Esophagus squamous epithelium (tissue), 5 donors: ENCODE measurements at regions not wholly inside any gene's neighbourhood (a gene's known extent, or its start where the extent isn't known, plus 50 kb on each side); places are given as distances from the start of the nearest gene placed in this dataset.

Source experiments
- DNase-seq: peaks from one replicate; lab custom pipeline; 2025; lab: John Stamatoyannopoulos, UW
- H3K27ac ChIP-seq, 4 donors: fragments of 200-600 bp; sonication (generic); one replicate each; pipeline ENCODE4 v1.5.1; 2016 to 2019; ENCODE audit warnings: mild to moderate bottlenecking in 1 of 4
- H3K27me3 ChIP-seq, 4 donors: fragments of 200-600 bp; sonication (generic); 1 replicate in 3 of 4; 2 replicates in 1 of 4; pipeline versions ENCODE4 v1.5.1 to v1.6.0; 2017 to 2021; ENCODE audit warnings: antibody characterized with exemption in 1 of 4
- H3K36me3 ChIP-seq, 3 donors: fragments of 200-600 bp; sonication (generic); one replicate each; pipeline ENCODE4 v1.5.1; 2016 to 2019
- H3K4me1 ChIP-seq, 3 donors: fragments of 200-600 bp; sonication (generic); one replicate each; pipeline ENCODE4 v1.5.1; 2017 to 2019
- H3K4me3 ChIP-seq, 4 donors: fragments of 200-600 bp; sonication (generic); 1 replicate in 3 of 4; 2 replicates in 1 of 4; pipeline ENCODE4 v1.5.1; 2016 to 2019; ENCODE audit warnings: mild to moderate bottlenecking in 2 of 4, moderate library complexity in 1 of 4
- H3K9me3 ChIP-seq, 3 donors: fragments of 200-600 bp; sonication (generic); one replicate each; pipeline ENCODE4 v1.5.1; 2016 to 2019
- CTCF ChIP-seq, 6 experiments: fragments of 450-650 bp in 4 of 6; fragments of 200-600 bp in 2 of 6; sonication (generic) in 2 of 6; IDR thresholded peaks; one replicate each; pipeline ENCODE4 v1.5.1; 2016 to 2019; ENCODE audit warnings: antibody characterized with exemption in 6 of 6, mild to moderate bottlenecking in 4 of 6, moderate library complexity in 4 of 6
- POLR2A ChIP-seq, 4 donors: fragments of 450-650 bp; IDR thresholded peaks; one replicate each; pipeline ENCODE4 v1.6.1; 2017; ENCODE audit warnings: antibody characterized with exemption in 4 of 4, mild to moderate bottlenecking in 4 of 4, moderate library complexity in 3 of 4
- whole genome bisulfite sequencing, 2 donors: methylation state at CpG; one replicate each; pipeline ENCODE4 v1.1.5; 2018; 5-methylcytosine and 5-hydroxymethylcytosine counted together
- intact Hi-C: fragments of 100-400 bp; cut with DNase I; formaldehyde crosslinking; loops from one replicate; pipeline ENCODE4 v1.15.0; 2022
- donor health status: DM: yes; HTN: yes; CAD: no.

- H3K4me1 ChIP-seq = no peaks in the 10 kb centered on the region
- H3K27ac ChIP-seq = no peak overlapping the region
- intact Hi-C loops = no loop called here
- no peaks in the 10 kb centered on the region for H3K9me3 ChIP-seq
- no peak for DNase-seq
- no peaks in the 10 kb centered on the region for H3K36me3 ChIP-seq
- H3K4me3 ChIP-seq = no peak overlapping the region
- no peaks in the 10 kb centered on the region for H3K27me3 ChIP-seq
- no peak for TF ChIP-seq CTCF (IDR thresholded peaks at IDR 0.05)
Observed at GRCh38 chr5:28737222-28737621, 1698.8 kb upstream of the CDH9 start.

GRCh38 chr5:28734396-28734795 is 1696.0 kb upstream of the CDH9 start:
- DNase-seq = no peak
- Histone ChIP-seq H3K9me3 (no peaks in the 10 kb centered on the region), H3K4me3 (no peak overlapping the region), H3K36me3 (no peaks in the 10 kb centered on the region), H3K27me3 (no peaks in the 10 kb centered on the region), H3K4me1 (no peaks in the 10 kb centered on the region), H3K27ac (no peak overlapping the region)
- WGBS, 2 donors = 68 to 75% methylated on average over 3 of the region's 3 CpGs
- TF ChIP-seq POLR2A (IDR thresholded peaks at IDR 0.05) (no peak), CTCF (IDR thresholded peaks at IDR 0.05) (no peak)
- intact Hi-C loops = no loop called here

- H3K9me3 ChIP-seq = no peaks in the 10 kb centered on the region
- no peaks in the 10 kb centered on the region for H3K36me3 ChIP-seq
- intact Hi-C loops = no loop called here
- H3K27ac ChIP-seq = no peak overlapping the region
- DNase-seq = no peak
- H3K4me3 ChIP-seq = no peak overlapping the region
- 84 to 96% methylated on average over 1 of the region's 1 CpG for WGBS, 2 donors
- H3K4me1 ChIP-seq = no peaks in the 10 kb centered on the region
- no peaks in the 10 kb centered on the region for H3K27me3 ChIP-seq
- TF ChIP-seq CTCF (IDR thresholded peaks at IDR 0.05) = no peak
- TF ChIP-seq POLR2A (IDR thresholded peaks at IDR 0.05) = no peak
Observed at GRCh38 chr5:28729067-28729466, 1690.7 kb upstream of the CDH9 start.

GRCh38 chr5:28726815-28727214 is 1688.4 kb upstream of the CDH9 start:
- no peaks in the 10 kb centered on the region for H3K36me3 ChIP-seq
- no peak for TF ChIP-seq POLR2A (IDR thresholded peaks at IDR 0.05)
- no peak for TF ChIP-seq CTCF (IDR thresholded peaks at IDR 0.05)

GRCh38 chr5:28725001-28725400 is 1686.6 kb upstream of the CDH9 start:
- Histone ChIP-seq H3K4me3 (no peak overlapping the region), H3K4me1 (no peaks in the 10 kb centered on the region), H3K27me3 (no peaks in the 10 kb centered on the region), H3K9me3 (no peaks in the 10 kb centered on the region), H3K27ac (no peak overlapping the region), H3K36me3 (no peaks in the 10 kb centered on the region)
- TF ChIP-seq POLR2A (IDR thresholded peaks at IDR 0.05) (no peak), CTCF (IDR thresholded peaks at IDR 0.05) (no peak)
- 78 to 79% methylated on average over 3 of the region's 3 CpGs for WGBS, 2 donors
- DNase-seq = no peak
- intact Hi-C loops = no loop called here

More at GRCh38 chr5:28726815-28727214, 1688.4 kb upstream of the CDH9 start:
- Histone ChIP-seq H3K27ac (no peak overlapping the region), H3K27me3 (no peaks in the 10 kb centered on the region), H3K9me3 (no peaks in the 10 kb centered on the region), H3K4me3 (no peak overlapping the region), H3K4me1 (no peaks in the 10 kb centered on the region)
- intact Hi-C loops = no loop called here
- WGBS, 2 donors = 60 to 61% methylated on average over 2 of the region's 2 CpGs
- no peak for DNase-seq
